Urothelium cell line (cell line): ENCODE measurements at regions not wholly inside any gene's neighbourhood (a gene's known extent, or its start where the extent isn't known, plus 50 kb on each side); places are given as distances from the start of the nearest gene placed in this dataset.
A peak's percentile ranks its signal among the peaks of the same experiment; 100 is the strongest.

ENCODE experiments used
- DNase-seq: peaks from one replicate; pipeline ENCODE4 v3.0.0; 2011; ENCODE audit warnings: low spot score, mixed read lengths
- FAIRE-seq: peaks from 2 replicates; lab custom pipeline; 2011; peaks lifted over from hg19 to GRCh38; lab: Jason Lieb, UNC

DNA sequence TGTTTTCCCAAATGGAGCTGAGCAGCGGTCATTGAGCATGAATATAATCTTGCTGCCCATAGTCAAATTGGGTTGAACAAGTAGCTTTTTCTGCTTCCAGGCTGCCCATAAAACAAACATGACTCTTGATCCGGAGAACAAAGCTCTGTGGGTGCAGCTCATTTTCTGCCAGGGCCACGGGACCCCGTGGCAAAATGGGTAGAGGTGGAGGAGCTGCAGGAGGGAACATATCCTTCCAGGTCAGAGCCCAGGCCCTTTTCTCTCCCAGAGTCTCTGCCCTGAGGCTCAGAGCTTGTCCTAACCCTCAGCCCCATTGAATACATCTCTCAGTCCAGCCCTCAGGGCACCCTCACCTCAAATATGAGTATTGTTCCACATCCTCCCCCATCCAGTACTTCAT lies 151.6 kb upstream of the TWIST2 start:
- no peak for FAIRE-seq
- DNase-seq = no peak

DNA sequence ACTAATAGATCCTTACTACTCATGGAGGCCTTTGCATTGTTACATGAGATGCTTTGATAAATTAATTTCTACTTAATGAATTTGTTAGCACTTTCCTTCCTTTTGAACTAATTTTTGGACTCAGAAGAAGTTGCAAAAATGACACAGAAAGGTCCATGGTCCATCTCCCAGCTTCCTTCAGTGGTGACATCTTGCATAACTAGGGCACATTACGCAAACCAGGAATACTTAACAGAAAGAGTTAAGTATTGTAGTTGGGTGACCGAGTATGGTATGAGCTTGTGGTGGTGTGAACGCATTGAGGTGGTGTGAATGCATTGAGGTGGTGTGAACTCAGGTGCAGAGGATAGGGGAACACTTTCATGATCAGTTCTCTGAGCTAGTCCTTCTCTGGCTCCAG lies 151.1 kb upstream of the TWIST2 start:
- FAIRE-seq = no peak
- no peak for DNase-seq

DNA sequence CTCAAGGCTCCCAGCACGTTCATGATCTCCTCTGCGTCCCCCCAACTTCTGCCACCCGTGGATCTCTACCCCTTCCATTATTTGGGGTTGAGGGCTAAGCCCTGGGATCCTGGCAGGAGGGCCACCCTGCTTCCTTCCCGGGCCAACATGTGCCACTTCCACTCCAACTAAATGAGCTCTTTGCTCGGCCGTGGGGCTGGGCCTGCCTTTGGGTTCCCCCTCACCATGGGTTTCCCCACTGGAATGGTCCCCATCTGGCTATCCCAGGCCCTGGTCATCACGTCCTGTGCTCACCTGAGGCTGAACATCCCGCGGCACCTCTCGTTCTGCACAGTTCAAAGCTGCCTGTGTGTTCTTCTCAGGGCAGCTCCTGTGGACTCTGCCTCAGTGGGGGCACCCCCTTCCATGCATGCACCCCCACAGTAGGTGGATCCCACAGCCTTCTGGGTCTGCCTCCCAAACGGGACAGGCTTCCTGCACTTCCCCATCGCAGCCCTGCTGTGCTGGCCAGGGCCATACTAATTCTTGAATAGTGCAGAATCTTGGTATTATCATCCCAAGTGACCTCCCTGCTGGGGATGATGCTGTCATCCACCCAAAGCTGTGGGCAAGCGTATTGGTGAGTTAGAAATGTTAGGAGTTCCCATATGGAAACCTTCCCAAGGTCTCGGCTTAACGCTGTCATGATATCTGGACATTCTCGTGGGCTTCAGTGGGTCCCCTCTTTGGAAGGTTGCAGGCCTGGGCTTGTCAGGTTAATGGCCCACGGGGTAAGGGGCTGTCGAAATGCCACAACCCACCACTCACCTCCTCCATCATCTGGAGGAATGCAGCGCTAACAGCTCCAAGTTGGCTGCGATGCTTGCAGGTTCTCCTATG lies 150.5 kb upstream of the TWIST2 start:
- no peak for FAIRE-seq

DNA sequence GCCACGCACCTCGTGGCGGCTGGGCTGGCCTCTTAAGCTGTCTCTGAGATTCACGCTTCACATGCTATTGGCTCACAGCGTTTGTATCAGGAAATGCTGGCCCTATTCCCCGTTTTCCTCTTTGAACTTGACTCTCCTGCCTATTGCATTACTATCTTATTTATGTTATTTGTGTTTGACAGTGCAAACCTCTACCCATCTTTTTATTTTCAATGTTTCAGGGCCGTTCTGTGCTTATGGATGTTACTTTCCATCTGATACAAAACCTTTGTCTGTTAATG lies 149.9 kb upstream of the TWIST2 start:
- no peak for FAIRE-seq
- no peak for DNase-seq

More for the DNA sequence above, 150.5 kb upstream of the TWIST2 start:
- DNase-seq = no peak

DNA sequence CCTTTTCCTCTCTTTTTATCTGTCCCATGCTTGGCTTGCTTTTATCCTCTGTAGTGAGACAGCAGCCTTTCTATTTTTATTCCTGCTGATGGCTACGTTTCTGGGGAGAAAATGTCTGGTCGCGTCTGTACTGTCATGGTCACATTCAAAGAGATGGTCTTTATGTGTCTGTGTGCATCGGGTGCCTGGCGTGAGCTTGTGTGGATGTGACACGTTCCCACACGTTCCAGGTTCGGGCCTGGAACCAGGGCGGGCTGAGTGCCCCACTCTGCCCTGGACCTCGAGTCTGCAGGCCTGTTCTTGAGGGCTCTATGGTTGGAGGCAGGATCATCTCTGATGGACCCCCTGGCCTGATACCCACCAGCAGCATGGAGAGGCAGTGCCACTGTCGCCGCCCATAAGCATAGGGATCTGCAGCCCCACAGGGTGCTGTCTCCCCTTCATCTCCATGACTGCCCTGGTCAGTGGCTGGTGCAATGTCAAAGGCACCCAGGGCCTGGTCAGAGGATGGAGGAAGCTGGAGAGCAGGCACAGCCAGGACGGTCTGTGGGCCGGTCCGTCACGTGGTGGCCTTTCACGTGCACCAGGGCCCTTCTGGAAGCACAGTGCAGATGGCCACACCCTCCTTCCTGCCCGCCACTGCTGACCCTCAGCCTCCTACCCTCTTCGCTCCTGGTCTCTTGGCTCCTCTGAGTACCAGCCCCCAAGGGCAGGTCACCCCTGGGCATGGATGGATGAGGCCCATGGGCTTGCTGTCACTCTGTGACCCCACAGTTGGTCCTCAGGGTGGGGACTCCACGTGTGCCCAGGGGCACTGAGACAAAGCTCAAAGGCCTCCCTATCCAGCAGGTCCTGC lies 149.2 kb upstream of the TWIST2 start:
- FAIRE-seq (no peak), DNase-seq (no peak)

DNA sequence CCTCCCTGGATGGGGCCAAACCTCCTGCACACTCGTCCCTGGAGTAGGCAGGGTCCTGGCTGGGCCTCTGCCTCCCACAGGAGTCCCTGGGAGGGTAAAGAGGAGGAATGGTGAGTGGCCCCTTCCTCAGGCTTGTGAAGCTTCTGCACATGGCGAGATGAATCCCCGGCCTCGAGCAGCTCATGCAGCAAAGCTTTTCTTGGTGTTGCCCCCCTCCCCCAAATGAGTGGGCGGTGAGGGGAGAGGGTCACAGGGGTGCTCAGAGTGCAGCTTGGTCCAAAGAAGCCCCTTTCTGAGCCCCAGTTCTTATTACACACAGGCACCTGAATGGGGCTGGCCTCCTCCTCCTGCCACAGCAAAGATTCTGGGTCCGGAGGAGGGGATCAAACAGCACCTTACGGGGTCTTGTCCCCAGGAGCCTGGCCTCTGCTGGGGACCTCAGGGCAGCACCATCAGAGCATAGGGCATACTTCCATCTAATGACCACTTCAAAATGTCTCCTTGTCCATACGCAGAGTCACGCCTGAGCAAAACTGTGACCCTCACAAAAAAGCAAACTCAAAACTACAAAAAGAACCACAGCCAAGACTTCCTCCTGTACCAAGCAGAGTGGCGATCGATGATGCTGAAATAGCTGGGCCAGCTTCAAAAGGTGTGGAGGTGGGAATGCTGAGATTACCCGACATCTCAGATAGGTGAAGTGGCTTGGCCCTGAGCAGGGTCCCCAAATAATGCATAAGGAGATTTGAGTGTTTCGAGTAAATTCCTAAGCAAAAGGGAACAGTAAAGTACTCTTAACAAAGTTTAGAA lies 148.4 kb upstream of the TWIST2 start:
- DNase-seq (no peak), FAIRE-seq (no peak)

DNA sequence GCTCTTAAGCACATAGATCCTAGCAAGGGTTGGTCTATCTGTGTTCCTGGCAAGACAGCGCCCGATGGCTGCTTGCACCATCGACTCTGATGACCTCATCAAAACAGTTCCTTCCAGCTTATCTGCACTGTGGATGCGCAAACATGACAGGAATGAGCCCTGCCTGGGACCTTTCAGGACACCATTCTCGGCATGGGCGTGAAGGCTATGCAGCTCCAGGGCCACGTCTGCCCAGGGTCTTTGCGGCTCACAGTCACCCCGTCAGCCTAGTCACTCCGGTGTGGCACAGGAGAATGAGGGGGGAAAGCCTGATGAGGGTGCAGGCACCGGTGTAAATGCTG lies 147.8 kb upstream of the TWIST2 start:
- DNase-seq = no peak
- peak; percentile 30 for FAIRE-seq

DNA sequence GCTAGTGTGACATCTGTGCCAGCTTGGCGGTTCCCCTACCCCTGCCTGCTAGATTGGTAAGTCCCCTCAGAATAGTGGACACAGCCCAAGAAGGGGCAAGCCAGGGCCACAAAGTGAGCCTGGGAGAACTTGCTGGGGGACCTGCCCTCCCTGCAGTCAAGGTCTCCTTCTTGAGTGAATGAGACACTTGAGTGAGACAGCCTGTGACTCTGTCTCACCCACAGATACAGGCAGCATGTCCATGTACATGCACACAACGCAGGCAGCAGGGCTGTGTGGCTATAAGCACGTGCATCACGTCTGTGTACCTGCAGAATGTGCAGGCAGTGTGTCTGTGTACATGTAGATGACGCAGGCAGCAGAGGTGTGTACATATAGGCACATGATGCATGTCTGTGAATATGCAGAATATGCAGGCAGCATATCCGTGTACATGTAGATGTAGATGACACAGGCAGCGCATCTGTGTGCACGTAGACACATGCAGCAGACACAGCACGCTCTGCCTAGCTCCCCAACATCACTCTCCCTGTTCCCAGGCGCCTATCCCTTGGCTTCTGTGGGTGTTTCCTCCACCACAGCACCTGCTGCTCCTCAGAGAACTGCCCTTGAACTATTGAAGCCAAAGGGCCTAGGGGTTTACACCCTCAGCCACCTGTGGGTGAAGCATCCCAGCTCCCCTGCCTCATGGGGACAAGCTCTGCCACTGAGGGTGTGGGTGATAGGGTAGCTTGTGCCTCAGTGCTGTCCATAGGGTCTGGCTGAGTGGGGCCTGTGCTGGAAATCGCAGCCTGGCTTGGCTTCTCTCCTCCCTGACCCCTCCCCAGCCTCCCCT lies 147.2 kb upstream of the TWIST2 start:
- DNase-seq = no peak
- peak; percentile 72 for FAIRE-seq

DNA sequence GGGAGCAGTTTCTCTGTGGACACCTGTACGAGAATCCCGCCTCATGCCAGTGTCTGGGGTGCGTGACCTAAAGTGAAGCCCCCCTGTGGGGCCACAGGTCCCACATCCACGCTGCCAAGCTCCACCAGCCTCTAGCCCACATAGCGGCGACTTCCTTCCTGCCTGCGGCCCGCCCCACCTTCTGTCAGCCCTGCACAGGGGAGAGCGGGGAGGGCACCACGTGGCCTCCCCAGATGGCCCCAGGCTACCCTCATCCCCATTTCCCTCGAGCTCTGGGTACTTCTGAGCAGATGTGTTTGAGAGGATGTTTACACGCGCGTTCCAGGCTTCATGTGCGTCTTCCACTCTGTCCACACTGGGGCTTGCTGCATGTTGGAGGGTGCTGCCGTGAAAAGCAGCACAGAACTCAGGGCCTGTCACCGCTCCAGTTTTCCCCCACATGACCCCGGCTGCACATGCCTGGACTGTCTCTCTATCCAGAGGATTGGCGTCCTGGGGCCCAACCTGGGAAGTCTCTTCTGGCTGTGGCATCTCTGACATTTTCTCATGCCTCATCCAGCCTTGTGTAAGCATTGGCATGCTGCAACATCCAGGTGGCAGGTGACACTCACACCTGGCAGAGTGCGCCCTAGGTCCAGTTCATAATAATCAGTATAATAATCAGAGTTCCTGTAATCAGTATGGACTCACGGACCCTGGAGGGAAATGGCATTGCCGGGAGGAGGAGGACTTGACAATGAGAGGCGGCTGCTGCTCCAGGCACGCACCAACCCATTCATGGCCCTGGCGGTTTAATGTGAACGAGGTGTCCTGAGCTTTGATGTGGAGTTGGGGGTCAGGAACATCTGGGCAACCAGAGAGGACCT lies 146.3 kb upstream of the TWIST2 start:
- DNase-seq (no peak), FAIRE-seq (no peak)

DNA sequence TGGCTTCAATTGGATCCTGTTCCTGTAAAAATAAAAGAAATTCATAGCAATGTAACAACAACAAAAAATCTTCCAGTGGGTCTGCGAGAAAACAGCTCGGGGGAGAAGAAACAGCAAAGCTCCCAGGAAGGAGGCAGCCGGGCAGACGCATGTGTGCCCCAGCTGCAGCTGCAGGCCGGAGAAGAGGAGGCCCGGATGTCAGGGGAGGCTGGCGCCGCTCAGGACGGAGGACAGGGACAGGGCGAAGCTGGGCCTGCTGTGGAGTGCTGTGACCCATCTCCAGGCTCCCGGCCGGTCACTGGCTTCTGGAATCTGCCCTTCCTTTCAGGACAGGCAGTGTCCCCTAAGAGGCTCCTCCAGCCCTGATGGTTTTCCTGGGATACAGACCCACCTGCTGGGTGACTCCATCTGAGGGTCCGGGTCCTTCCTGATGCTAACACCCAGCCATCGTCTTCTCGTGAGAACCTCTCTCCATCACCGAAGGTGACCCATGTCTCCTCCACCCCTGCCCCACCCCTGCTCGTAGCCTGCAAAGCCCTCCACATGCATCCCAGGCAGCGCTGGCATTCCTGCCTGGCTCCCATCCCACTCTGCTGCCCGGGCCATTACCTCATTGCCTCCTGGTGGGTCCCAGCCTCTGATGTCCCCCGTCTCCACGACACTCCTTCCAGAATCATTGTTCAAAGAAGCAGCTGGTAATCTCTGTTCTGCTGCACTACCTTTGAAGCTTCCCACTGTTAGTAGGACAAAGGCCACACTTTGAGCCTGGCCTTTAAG lies 145.4 kb upstream of the TWIST2 start:
- DNase-seq = no peak
- no peak for FAIRE-seq

DNA sequence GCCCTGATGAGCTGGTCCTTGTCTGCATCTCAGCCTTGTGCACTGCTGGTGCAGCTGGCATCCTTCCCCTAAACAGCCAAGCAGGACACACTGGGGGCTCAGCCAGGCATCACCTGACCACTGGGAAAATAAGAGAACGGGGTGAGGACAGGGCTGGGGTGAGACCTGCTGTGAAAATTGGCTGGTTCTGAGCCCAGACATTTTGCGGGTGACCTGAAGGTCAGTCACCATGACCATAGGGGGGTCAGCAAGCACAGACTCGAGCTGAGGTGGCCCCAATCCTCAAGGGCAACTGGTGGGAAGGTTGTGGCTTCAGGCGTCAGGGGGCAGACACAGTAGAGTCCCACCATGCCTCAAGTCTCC lies 144.9 kb upstream of the TWIST2 start:
- FAIRE-seq = no peak

DNA sequence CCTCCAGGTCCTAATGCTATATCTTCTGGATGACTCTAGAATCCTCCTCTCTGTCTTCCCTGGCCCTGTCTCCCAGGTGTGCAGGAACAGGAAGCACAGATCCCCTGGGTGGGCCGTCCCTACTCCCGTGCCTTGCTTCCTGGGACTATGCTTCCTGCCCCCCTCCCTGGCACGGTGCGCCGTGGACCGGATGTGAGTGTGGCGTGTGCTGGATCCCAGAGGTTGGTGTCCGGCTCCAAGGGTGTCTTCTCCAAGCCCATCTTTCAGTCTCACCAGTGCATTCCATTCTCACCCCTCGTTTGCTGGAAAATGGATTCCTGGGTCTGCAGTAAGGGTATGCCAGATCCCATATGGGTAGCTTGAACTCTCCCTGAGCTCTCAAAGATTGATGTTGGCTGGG lies 144.4 kb upstream of the TWIST2 start:
- DNase-seq (no peak), FAIRE-seq (no peak)

More for the DNA sequence above, 144.9 kb upstream of the TWIST2 start:
- DNase-seq = no peak

DNA sequence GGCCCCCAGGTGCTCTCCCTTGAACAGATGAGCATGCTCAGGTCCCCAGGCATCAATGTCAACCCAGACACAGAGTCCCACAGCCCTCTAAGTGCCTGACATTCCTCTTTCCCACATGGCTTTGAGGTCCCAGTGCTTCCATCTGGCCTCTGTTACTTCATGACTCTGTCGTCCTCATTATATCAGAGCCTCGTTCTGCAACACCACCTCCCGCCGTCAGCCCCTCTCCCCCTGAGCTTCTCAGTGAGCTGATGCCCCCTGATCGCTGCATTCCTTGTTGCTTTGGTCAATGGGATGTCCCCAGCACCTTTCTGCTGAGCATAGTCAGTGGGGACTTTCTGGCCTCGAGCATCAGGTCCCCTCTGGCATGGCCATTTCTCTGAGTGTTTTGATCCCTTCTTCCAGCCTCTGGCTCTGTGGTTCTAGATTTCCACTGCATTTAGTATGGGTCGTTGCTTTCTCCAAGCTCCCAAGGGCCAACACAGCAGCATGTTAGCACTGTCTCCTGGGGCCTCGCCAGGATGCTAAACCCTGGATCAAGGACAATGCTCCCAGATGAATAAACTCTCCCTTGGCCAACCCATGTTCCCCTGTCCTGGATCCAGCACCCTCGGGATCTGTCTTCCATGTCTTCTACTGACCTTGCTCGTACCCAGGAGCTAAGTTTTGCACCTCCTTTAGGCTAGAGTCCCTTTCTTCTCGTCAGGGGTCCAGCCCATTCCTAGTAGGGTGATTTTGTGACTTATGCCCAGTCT lies 143.2 kb upstream of the TWIST2 start:
- no peak for DNase-seq
- no peak for FAIRE-seq

DNA sequence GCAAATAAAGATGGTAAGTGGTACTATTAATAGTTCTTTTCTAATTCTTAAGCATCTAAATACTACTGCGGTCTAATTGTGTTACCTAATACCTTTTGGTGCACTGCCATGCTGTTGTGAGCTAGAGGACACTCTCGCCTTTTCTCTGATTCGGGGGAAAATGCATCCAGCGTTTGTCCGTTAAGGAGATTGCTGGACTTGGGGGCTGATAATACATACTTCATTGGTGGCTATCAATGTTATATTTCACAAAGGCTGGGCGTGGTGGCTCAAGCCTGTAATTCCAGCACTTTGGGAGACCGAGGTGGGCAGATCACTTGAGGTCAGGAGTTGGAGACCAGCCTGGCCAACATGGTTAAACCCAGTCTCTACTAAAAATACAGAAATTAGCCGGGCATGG lies 141.7 kb upstream of the TWIST2 start:
- no peak for DNase-seq
- no peak for FAIRE-seq

DNA sequence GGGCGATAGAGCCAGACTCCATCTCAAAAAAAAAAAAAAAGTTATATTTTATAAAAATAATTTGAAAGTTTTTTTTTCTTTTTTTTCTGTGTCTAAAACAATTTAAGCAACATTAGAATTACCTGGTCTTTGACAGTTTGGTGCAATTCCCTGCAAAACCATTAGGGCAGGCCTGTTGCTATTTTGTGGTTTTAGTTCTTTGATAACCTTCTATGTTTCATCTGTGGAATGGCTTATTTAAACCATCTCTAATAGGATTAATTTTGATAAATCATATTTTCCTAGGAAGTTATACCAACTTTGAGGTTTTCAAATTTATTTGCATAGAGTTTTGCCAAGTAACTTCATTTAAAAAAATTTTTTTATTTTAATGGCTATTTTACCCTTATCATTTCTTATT lies 141.2 kb upstream of the TWIST2 start:
- no peak for FAIRE-seq

DNA sequence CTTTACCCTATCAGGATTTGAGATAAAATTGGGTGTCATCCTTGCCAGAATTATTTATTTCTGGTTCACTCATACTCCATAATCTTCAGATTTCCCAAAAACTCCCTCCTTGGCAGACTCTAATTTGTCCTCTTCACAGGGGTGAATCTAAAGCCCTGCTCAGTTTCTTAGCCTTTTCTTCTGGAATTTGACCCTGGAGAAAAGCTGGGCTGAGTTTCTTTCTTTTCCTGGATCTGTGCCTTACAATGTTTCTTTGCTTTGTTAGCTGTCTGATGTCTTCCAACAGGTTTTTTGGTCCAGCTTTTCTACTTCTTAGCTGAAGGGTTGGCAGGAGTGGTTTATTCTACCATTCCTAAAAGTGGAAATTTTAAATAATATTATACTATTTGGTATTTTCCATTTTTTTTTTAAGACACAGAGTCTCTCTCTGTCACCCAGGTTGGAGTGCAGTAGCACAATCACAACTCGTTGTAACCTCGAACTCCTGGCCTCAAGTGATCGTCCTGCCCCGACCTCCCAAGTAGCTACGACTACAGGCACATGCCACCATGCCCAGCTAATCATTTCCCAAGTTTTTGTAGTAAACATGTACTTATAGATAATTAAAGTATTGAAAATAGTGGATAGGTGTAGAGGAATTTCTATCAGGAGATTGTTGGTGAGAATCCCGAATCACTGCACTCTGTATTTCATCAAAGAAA lies 138.4 kb upstream of the TWIST2 start:
- FAIRE-seq = no peak

More for the DNA sequence above, 141.2 kb upstream of the TWIST2 start:
- DNase-seq = no peak

DNA sequence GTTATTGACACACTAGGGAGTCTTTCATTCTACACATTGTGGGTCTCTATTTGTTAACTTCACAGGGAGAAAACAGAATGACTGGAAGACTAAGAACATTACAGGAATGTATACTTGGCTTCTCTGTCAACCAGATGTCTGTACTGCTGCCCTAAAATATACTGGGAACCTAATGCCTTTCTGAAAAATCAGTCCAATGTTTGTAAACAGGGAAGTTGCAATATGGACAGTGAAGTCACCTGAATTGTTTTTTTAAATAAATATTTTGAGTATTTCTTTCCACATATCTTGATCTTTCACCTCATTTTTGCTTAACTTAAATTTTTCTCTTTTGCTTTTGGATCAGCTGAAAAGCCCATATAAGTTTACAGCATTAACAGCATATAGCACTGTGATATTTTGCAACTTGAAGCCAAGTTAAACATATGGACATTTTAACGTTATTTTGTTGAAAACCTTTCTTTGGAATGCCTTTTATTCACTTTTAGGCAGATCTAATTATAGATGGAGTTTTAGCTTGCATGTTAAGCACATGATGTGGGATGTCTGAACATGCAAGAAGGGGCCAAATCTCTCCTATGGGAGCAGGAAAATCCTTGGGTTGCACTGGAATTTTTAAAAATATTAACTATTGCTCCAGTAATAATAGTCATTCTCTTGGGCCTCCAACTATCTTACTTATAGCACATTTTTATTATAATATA lies 137.7 kb upstream of the TWIST2 start:
- no peak for FAIRE-seq

More for the DNA sequence above, 138.4 kb upstream of the TWIST2 start:
- no peak for DNase-seq

More for the DNA sequence above, 137.7 kb upstream of the TWIST2 start:
- no peak for DNase-seq
